CD4-positive, alpha-beta T cell treated with Interleukin-12 subunit alpha and Interleukin-12 subunit beta, for 1 hour (primary cell): ENCODE measurements at regions not wholly inside any gene's neighbourhood (a gene's known extent, or its start where the extent isn't known, plus 50 kb on each side); places are given as distances from the start of the nearest gene placed in this dataset.

Experiments used
- DNase-seq: peaks from one replicate; pipeline ENCODE4 v3.0.0-alpha.2; 2020

GRCh38 chr12:47306130-47306529, 226.4 kb upstream of the AMIGO2 start:
- no peak for DNase-seq

GRCh38 chr12:47305464-47305863, 225.7 kb upstream of the AMIGO2 start:
- DNase-seq = no peak

- DNase-seq = no peak
Observed at GRCh38 chr12:47303995-47304560, 224.3 kb upstream of the AMIGO2 start.

- no peak for DNase-seq
Observed at GRCh38 chr12:47303207-47303606, 223.4 kb upstream of the AMIGO2 start.

- DNase-seq = no peak
Observed at GRCh38 chr12:47302111-47302671, 222.4 kb upstream of the AMIGO2 start.

- DNase-seq = no peak
Observed at GRCh38 chr12:47299586-47299985, 219.8 kb upstream of the AMIGO2 start.

- DNase-seq = no peak
Observed at GRCh38 chr12:47297993-47298392, 218.2 kb upstream of the AMIGO2 start.

- no peak for DNase-seq
Observed at GRCh38 chr12:47296828-47297227, 217.1 kb upstream of the AMIGO2 start.

- DNase-seq = no peak
Observed at GRCh38 chr12:47293406-47293805, 213.6 kb upstream of the AMIGO2 start.

- DNase-seq = no peak
Observed at GRCh38 chr12:47286676-47287075, 206.9 kb upstream of the AMIGO2 start.
